Neural cell (in vitro differentiated cells): ENCODE measurements at regions not wholly inside any gene's neighbourhood (a gene's known extent, or its start where the extent isn't known, plus 50 kb on each side); places are given as distances from the start of the nearest gene placed in this dataset.

Experiments
- POLR2AphosphoS5 ChIP-seq: IDR thresholded peaks from 2 replicates; pipeline ENCODE4 v1.6.1; 2012
- TF ChIP-seq, protein P1 (sequence below): fragments of 450-650 bp; IDR thresholded peaks from 2 replicates; pipeline ENCODE4 v1.5.1; 2014; ENCODE audit warnings: antibody characterized with exemption, mild to moderate bottlenecking, moderate library complexity; ENCODE audit not compliant: poor library complexity, severe bottlenecking

DNA sequence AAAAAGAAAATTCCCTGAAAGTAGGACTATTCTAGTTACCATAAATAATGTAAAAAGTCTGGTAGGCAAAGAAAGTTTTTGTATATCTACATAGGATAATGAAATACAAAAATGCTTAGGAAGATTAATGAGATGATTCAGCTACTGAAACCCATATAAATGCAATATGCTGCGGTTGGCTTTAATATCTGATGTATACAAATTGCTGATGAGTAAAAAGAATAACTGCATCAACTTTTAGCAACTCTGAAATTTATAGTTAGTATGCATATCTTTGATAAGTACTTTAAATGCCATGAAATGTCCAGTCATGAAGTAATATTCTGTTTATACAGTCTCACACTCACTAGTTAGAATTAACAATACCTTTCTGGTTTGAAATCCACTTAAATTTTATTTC lies 404.8 kb downstream of the TLL1 start:
- no peak for TF ChIP-seq POLR2AphosphoS5
- TF ChIP-seq, protein P1, sequence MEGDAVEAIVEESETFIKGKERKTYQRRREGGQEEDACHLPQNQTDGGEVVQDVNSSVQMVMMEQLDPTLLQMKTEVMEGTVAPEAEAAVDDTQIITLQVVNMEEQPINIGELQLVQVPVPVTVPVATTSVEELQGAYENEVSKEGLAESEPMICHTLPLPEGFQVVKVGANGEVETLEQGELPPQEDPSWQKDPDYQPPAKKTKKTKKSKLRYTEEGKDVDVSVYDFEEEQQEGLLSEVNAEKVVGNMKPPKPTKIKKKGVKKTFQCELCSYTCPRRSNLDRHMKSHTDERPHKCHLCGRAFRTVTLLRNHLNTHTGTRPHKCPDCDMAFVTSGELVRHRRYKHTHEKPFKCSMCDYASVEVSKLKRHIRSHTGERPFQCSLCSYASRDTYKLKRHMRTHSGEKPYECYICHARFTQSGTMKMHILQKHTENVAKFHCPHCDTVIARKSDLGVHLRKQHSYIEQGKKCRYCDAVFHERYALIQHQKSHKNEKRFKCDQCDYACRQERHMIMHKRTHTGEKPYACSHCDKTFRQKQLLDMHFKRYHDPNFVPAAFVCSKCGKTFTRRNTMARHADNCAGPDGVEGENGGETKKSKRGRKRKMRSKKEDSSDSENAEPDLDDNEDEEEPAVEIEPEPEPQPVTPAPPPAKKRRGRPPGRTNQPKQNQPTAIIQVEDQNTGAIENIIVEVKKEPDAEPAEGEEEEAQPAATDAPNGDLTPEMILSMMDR = no peak
